GM19397 (cell line): ENCODE measurements at regions not wholly inside any gene's neighbourhood (a gene's known extent, or its start where the extent isn't known, plus 50 kb on each side); places are given as distances from the start of the nearest gene placed in this dataset.

Experiments used
- ATAC-seq: cut with Tn5 transposase; IDR thresholded peaks from one replicate; pipeline ENCODE4 v1.9.1; 2021; ENCODE audit warnings: mild to moderate bottlenecking, moderate library complexity; ENCODE audit not compliant: unreplicated experiment

DNA sequence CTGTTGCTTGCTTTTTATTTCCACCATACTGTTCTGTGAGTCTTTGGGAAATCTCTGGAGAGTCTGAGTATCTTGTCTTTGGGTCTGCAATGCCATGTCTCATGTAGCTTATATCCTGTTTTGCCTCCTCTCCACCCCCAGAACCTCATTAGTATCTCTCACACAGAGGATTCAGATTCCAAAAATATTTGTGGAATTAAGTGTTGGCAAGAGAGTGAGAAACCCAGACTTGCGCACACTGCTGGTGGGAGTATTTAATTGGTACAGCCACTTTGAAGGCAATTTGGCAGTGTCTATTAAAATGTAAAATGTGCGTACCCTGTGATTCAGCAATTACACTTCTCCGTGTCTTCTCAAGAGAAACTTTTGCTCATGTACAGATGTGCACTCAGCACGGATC is 68.6 kb downstream of the ZNF621 start:
- no peak for ATAC-seq

DNA sequence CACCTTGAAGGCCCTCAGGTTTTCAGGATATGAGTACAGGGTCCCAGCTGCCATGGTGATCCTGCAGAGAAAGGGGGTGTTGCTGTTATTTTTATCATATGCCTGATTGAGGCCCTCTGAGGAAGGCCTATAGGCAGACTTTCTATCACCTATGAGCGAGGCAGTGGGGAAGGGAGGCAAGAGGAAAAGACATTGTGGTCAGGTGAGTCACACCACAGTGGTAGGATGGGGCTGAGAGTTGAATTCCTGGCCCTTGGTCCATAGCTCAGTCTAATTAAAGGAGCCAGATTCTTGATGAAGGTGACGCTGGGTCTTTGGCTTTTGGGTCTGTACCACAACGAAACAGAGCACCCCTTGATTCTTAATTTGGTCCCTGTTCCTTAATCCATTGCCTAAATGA is 72.7 kb downstream of the ZNF621 start:
- no peak for ATAC-seq

DNA sequence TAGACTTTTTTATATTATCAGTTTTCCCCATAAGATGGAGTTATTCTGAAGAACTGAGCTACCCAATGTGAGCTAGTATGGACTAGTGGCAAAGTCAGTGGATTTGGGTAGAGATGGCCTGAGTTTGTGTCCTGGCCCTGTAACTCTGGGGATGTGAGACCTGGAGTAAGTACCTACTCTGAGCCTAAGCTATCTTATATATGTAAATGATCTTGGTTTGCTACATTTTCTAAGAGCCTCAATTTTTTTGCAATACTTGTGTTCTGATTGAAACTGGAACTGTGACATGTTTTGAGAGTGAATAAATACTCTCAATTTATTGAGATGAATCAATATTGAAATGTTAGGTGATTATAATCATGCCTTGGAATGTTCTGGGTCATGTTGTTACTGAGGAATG is 73.6 kb downstream of the ZNF621 start:
- ATAC-seq: no peak

DNA sequence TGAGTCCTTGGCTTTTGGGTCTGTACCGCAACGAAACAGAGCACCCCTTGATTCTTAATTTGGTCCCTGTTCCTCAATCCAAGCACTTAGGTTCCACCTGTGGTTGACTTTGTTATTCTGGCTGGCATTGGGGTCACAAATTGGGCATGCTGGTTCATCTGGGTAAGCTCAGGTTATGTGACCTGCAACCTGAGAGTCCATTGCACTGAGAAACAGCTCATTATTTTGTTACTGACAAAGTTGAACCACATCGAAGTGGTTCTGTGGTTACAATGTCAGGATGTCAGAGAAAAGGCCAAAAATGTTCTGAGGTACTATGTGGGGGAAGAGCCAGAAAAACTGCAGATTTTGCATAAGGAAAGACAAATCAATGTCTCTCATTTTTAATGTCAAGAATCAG is 74.2 kb downstream of the ZNF621 start:
- no peak for ATAC-seq

DNA sequence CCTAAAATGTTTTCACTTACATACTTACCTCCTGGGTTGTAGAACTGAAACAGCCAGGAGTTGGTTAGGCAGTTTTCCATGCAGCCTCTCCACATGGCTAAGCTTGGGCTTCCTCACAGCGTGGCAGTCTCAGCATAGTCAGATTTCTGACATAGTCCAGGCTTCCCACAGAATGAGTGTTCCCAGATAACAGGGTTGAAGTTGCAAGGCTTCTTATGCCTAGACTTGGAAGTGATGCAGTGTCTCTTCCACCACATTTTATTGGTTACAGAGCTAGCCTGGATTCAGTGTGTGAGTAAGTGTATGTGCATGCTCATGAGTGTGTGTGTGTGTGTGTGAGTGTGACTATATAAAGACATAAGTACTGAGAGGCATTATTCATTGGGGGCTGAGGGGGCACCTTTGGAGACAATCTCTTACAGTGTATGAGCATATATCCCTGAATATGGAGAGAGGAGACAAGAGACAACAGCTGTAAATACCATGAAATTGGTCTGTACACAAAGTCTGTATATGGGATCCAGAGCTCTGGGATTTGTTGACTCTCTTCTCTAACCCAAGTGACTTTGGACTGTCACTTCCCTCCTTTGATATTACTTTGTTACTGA is 78.1 kb downstream of the ZNF621 start:
- no peak for ATAC-seq

DNA sequence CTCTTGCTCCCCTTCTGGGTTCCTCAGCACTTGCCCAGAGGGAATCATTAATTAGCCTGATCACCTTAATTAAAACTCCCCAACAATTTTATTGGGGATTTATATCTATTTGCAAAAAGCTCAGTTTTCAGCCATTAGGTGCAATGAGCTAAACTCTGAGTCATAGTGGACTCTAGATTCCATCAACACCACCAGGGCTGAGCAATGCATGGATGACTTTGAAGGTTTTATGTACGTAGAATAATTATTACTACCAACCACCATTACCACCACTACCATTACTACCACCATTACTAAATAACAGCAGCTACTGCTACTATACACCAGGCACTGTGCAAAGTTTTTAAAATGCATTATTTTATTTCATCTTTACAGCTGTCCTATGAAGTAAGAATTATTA is 81.2 kb downstream of the ZNF621 start:
- no peak for ATAC-seq

DNA sequence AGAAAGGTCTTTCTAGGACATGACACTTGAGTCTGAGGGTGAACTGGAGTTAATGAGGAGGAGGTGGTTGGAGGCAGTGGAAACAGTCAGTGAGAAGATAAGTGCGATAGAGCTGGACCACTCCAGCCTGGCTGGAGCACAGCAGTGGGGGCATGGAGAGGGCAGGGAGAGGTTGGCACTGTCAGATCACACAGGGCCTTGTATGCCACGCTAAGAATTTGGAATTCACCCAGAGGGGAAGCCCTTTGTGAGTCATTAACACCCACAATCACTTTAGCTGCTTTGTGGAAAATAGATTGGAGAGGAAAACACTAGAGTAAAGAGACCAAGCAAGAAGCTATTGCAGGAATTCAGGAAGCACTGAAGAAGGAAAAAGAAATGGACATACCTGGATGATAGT is 83.3 kb downstream of the ZNF621 start:
- no peak for ATAC-seq

DNA sequence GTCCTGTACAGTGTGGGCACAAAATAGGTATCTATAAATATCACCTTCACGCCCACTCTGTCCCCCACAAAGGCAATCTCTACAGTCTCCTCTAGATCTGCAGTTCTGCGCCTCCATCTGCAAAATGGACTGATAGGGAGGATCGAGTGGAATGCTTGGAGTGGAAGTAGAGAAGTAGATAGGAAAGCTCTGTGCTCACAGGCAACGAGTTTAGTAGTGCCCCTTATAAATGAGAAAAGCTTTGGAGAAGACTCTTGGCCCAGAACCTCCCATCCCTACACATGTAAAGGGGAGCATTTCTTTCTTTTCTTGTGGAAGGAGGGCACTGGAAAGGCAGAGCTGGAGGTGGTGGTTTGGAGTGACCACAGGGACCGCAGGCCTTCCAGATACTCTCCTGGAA is 88.5 kb downstream of the ZNF621 start:
- no peak for ATAC-seq

DNA sequence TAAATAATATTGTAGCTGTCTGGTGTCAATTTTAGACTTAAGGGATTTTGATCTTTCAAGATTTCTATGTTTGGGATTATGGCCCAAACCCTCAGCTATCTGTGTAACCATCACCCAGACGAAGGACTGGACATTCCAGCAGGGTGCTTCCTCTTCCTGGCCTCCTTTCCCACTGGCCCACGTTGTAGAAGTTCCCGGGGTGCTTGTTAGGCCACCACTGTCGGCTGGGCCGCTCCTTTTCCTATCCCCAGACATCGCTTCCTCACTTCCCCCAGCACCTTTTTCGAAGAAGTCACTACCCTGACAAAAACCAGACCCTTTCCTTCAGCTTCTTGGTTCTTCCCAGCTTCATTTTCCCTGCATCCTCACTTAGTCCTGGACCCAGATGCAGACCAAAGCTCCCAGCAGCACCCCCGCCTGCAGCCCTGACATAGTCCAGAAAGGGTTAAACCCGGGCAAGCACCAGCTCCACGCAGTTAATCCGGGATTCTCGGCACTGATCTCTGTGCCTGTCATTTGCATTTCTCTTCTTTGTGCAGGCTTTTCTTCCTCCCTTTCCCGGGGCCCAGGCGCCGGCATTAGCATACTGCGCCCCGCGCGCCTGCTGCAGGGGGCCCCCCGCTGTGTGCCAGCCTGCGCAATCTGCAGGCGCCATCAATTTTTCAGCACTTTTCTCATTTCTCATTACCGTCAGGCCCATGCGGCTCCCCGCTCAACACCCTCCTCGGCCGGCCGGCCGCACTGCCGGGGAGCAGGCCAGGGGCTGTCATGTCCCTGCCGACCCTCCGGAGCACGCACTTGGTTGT is 90.6 kb downstream of the ZNF621 start:
- no peak for ATAC-seq

DNA sequence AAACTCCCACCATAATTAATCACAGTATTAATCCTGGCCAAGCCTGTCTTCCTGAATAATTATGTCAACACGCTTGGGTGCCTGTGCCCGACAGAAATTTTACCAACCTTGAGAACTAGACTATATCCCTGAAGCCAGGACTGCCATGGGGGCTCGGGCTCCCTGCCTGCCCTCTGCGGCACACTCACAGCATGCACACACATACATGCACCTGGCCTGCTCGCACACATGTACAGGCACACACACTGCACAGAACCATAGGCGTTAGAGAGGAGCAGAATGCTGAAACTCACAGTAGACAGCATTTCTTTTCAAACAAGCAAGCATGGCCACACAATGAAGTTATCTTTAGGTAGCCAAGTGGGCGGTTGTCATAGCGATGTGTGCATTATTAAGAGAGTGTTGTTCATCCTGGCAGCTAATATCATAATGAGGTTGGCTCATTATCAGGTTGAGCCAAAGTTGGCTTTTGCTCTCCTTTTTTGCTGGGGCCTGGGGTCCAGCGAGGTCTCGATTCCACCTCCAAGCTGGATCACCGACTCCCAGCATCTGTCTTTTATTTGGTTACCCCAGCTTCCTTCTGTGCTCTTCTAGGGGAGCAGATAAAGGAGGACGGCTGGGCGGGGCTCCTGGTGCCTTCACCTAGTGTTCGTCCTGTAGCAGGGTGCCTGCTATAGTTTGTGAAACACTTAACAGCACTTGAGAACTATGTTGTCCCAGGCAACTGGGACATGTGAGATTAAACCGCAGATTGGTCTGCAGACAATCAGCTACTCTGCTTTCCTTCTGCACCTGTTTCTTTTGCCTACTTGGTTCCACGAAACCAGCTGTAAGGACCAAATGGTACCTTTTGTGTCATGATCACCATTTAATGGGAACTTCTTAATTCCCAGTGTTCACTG is 91.4 kb downstream of the ZNF621 start:
- ATAC-seq: no peak

DNA sequence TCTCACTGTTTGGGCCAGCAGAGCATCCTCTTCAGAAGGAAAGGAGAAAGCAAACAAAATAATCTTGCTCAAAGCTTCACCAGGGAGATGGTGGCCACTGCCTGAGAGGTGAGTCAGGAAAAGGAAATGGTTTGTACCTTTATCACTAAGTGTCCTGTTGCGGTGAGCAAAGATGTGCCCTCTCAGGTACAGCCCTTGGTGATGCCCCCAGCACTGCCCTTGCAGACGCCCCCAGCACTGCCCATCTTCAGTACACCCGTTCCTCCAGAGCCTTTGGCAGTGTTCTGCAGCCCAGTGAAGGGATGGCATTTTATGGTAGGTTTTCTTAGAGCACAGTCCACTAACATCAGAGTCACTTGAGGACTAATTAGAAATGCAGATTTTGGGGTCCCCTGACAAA is 92.3 kb downstream of the ZNF621 start:
- no peak for ATAC-seq

DNA sequence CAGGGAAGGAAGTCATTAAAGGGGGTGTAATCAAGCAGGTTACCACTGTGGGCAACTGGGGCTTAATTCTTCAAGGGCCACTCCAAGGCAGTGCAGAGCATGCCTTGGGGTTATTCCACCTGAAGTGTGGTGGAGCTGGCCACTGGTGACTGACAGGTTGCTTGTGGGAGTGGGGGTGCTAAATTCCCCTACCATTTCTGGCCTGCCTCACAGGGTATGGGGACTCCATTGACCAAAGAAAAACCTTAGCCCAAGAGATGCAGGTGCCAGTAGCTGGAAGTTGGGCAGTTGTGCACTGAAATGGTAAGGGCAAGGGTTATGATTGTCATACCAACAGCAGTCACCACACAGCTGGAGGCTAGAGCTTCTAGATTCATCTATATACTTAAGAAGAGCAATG is 93.4 kb downstream of the ZNF621 start:
- no peak for ATAC-seq

DNA sequence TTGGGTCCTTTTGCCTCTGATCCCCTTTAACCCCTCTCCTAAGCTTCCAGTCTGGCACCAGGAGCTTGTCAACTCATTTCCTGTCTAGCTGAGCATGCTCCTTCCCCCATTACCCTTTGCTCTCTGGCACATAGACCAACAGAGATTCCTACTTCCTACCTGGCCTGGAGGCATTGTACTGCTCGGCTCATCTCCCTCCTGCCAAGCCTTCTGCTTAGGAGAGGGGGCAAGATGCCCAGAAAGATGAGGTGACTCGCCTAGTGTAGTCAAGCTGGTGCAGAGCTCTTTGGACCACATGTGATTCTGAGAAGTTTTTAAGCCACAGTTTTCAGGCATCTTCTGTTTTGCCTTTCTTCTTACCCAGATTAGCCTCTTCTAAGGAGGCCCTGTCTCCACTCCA is 95.4 kb downstream of the ZNF621 start:
- ATAC-seq: no peak

DNA sequence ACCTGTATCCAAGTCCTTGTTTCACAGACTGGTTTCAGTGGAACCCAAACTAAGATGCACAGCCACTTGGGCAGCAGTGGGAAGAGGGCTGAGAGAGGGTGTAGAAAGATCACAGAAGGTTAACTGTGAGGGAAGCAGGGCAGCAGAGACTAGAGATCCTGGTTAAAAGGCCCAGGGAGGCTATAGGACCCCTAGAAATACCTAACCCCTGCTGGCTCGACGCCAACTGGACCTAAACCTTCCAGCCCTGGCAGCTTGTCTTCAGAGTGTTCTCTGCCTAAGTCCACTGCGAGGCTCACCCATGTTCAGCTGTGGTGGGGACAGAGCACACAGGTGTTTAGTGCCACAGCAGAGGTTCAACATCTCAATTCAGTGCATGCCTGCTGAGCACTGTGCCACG is 96.5 kb downstream of the ZNF621 start:
- no peak for ATAC-seq

DNA sequence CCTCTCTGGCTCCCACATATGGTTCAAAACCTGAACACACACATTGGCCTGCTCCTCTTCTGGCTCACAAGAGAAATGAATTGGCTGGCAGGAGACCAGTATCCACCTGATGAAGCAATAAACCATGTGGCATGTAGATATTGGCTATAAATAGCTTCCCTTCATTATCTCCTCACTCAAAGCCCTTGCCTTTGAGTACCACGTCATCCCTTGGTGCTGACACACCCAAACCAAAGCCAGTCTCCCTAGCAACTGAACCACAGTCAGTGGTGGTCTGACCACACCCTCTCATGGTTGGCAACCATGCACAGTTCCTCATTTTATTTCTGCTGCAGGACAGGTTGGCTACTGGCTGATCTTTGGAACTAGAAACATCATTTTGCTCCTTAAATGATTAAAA is 98.8 kb downstream of the ZNF621 start:
- ATAC-seq: peak; percentile 81

DNA sequence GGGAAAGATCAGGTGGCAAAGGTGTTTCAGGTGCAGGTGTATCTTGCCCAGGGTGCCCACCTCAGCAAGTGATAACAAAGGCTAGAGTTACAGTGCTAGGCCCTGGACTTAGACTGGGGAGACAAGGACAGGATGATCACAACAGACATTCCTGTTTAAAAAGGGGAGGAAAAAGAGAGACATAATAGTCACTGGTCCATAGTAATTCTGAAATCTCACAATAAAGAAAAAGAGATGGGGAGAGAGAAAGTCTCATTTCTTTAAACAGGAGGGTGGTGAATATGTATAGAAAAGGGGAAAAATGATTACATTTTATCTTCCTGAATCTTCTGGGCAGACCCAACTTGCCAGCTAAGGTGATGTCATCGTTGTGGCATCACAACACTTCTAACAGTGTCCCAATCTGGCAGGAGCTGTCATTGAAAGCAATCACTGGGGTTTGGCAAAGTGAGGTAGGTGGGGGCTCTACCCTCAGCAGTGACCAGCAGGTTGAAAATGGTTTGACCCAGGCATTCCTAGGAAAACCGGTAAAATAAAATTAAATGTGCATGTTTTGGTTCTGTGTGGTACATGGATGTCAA is 99.5 kb downstream of the ZNF621 start:
- no peak for ATAC-seq

DNA sequence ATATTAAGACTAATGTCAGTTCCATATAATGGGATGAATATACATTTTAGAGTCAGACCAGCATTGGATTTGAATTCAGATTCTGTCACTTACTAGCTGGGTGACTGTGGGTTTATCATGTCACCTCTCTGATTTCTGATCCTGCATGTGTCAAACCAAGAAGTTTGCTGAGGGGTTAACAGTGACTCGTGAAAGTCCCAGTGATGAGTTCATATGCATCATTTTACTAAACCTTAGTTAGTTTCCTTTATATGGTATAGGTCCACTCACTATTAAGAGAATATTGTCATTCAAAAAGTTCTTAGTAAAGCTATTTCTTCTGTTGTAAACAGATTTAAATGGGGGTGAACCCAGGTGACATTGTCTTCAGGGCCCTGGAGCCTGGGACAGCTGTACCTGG is 102.3 kb downstream of the ZNF621 start:
- ATAC-seq: no peak

DNA sequence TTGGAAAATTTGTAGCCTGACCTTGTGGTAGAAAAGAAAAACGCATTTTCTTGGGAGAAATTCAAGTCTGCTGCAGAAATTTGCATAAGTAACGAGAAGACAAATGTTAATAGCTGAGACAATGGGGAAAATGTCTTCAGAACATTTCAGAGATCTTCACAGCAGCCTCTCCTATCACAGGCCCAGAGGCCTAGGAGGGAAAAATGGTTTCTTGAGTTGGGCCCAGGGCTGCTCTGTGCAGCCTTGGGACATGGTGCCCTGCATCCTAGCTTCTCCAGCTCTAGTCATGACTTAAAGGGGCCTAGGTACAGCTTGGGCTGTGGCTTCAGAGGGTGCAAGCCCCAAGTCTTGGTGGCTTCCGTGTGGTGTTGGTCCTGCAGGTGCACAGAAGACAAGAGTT is 104.2 kb downstream of the ZNF621 start:
- no peak for ATAC-seq

DNA sequence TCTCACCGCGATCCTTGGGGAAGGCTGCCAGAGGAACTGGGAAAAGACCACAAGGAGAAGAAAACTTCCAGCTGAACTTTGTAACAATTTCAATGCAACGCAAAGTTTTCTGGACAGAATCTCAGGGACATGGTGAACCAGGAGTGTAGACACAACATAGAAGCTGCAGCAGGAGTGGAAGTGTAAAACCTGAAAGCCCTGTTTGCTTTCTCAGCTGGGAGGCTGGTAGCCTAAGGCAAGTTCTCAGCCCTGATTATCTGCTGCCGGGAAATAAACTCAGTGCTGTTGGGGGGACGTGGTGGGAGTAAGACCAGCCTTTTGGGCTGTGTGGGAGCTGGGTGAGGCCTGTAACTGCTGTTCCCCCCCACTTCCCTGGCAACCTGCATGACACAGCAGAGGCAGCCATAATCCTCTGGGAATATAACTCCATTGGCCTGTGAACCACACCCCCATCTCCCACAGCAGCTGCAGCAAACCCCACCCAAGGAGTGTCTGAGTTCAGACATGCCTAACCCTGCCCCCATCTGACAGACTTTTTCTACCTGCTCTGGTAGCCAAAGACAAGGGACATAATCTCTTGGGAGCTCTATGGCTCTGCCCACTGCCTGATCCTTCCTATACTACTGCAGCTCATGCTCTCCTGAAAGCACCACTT is 106.7 kb downstream of the ZNF621 start:
- no peak for ATAC-seq

DNA sequence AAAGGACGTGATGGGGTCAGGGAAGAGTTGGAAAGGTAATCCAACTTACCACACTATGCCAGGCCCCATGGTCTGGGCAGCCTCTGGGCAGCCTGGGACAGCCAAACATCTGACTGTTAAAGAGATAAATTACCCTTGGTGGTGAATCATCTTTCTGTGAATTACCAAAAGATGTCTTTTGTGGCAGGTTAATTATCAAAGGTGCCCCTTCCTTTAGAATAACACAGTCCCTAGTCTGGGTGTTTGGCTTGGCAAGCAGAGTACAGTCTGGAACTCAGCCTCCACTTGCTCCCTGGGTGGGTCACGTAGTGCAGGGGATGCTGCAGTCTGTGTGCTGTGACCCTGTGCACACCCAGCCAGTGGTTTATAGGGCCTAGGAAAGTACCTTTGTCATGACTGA is 113.1 kb downstream of the ZNF621 start:
- ATAC-seq: no peak

DNA sequence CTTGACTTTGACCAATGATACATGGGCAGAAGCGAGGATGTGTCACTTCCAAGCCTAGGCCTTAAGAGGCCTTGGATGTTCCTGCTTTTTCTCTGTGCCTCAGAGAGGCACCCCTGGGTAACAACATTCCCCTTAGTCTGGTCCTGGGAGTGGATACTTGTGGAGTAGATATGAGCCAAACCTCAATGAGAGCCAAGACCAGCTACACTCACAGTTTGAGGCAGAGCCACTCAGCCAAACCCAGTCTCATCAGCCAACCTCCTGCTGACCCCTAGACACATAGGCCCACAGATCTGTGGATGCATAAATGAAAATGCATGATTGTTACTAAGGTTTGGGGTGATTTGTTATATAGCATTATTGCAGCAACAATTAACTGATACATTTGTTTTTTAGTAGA is 114.2 kb downstream of the ZNF621 start:
- no peak for ATAC-seq
